GM20000 (cell line): ENCODE measurements at regions not wholly inside any gene's neighbourhood (a gene's known extent, or its start where the extent isn't known, plus 50 kb on each side); places are given as distances from the start of the nearest gene placed in this dataset.
"Not testable (repeated sequence)": the region's sequence is repeated elsewhere in the genome, so short reads cannot be mapped to it uniquely, and the experiment has no call there.

Experiments
- DNase-seq: peaks from one replicate; pipeline ENCODE4 v3.0.0; 2012; ENCODE audit warnings: low spot score
- CTCF ChIP-seq: IDR thresholded peaks from 2 replicates; pipeline ENCODE4 v1.5.1; 2012; ENCODE audit warnings: mild to moderate bottlenecking, control low read depth; ENCODE audit errors: extremely low read depth, missing control alignments

GRCh38 chr13:82165396-82166174 lies 1716.7 kb downstream of the SLITRK1 start:
- DNase-seq, result no peak
- no peak for TF ChIP-seq CTCF

- DNase-seq, result not testable (repeated sequence)
Observed at GRCh38 chr13:82164780-82165395, 1717.4 kb downstream of the SLITRK1 start.

- no peak for TF ChIP-seq CTCF
- no peak for DNase-seq
Observed at GRCh38 chr13:82147526-82147925, 1734.7 kb downstream of the SLITRK1 start.

- TF ChIP-seq CTCF, result no peak
- DNase-seq, result no peak
Observed at GRCh38 chr13:82136880-82137279, 1745.4 kb downstream of the SLITRK1 start.

- no peak for DNase-seq
- TF ChIP-seq CTCF, result no peak
Observed at GRCh38 chr13:82129281-82129680, 1753.0 kb downstream of the SLITRK1 start.

- DNase-seq, result no peak
- no peak for TF ChIP-seq CTCF
Observed at GRCh38 chr13:82118589-82118988, 1763.7 kb downstream of the SLITRK1 start.

- no peak for TF ChIP-seq CTCF
- no peak for DNase-seq
Observed at GRCh38 chr13:82116422-82116989, 1765.8 kb downstream of the SLITRK1 start.
